ENCODE measurements at regions not wholly inside any gene's neighbourhood (a gene's known extent, or its start where the extent isn't known, plus 50 kb on each side); places are given as distances from the start of the nearest gene placed in this dataset.

GRCh38 chr12:107634530-107634929, 51.1 kb upstream of the PWP1 start:
- no peak for ATAC-seq (replicated peaks; ENCODE audit: extremely low read depth, poor library complexity, severe bottlenecking)
- Mint-ChIP-seq H3K27ac (ENCODE audit: low read depth) (no peak overlapping the region), H3K36me3 (ENCODE audit: insufficient read depth) (no peaks in the 10 kb centered on the region), H3K27me3 (no peaks in the 10 kb centered on the region), H3K9me3 (no peaks in the 10 kb centered on the region), H3K4me1 (no peaks in the 10 kb centered on the region), H3K4me3 (no peak overlapping the region)
- DNase-seq (ENCODE audit: low spot score in 2 of 2): no peak

- H3K4me1 Mint-ChIP-seq: no peaks in the 10 kb centered on the region
- no peak overlapping the region for H3K4me3 Mint-ChIP-seq
- no peaks in the 10 kb centered on the region for H3K36me3 Mint-ChIP-seq (ENCODE audit: insufficient read depth)
- H3K27me3 Mint-ChIP-seq: no peaks in the 10 kb centered on the region
- no peak overlapping the region for H3K27ac Mint-ChIP-seq (ENCODE audit: low read depth)
- H3K9me3 Mint-ChIP-seq: no peaks in the 10 kb centered on the region
- DNase-seq (ENCODE audit: low spot score in 2 of 2) (no peak), ATAC-seq (replicated peaks; ENCODE audit: extremely low read depth, poor library complexity, severe bottlenecking) (no peak)
These were observed 50.5 kb upstream of the PWP1 start for GRCh38 chr12:107635139-107635538.

Measured in central memory CD8-positive, alpha-beta T cell (primary cell).